Activated CD4-positive, alpha-beta memory T cell treated with anti-CD3 and anti-CD28 coated beads, Interleukin-2, amount 10 ng/mL, durations not matched to agents 7 days and 5 days (primary cell): ENCODE measurements at regions not wholly inside any gene's neighbourhood (a gene's known extent, or its start where the extent isn't known, plus 50 kb on each side); places are given as distances from the start of the nearest gene placed in this dataset.

Source experiments
- CTCF ChIA-PET: fragments of 350-600 bp; sonication (Branson Sonifier 250); formaldehyde crosslinking; loops from one replicate; lab custom pipeline; 2021; ENCODE audit warnings: antibody characterized with exemption, inconsistent platforms; lab: Charles Lee
- POLR2A ChIA-PET: fragments of 350-600 bp; sonication (Branson Sonifier 250); formaldehyde crosslinking; loops from one replicate; lab custom pipeline; 2021; ENCODE audit warnings: antibody characterized with exemption; lab: Charles Lee
- DNase-seq: peaks from one replicate; pipeline ENCODE4 v3.0.0-alpha.2; 2020
- H3K27ac Mint-ChIP-seq: one replicate; pipeline ENCODE4 v1.8.0; 2021; ENCODE audit warnings: mild to moderate bottlenecking, mixed read lengths
- H3K27me3 Mint-ChIP-seq: one replicate; pipeline ENCODE4 v1.8.0; 2021; ENCODE audit warnings: mixed read lengths
- H3K36me3 Mint-ChIP-seq: one replicate; pipeline ENCODE4 v1.8.0; 2021; ENCODE audit warnings: low read depth, mixed read lengths
- H3K4me1 Mint-ChIP-seq: one replicate; pipeline ENCODE4 v1.8.0; 2021; ENCODE audit warnings: mixed read lengths
- H3K4me3 Mint-ChIP-seq: one replicate; pipeline ENCODE4 v1.8.0; 2021; ENCODE audit warnings: mild to moderate bottlenecking, mixed read lengths
- H3K9me3 Mint-ChIP-seq: one replicate; pipeline ENCODE4 v1.8.0; 2021; ENCODE audit warnings: mixed read lengths

DNA sequence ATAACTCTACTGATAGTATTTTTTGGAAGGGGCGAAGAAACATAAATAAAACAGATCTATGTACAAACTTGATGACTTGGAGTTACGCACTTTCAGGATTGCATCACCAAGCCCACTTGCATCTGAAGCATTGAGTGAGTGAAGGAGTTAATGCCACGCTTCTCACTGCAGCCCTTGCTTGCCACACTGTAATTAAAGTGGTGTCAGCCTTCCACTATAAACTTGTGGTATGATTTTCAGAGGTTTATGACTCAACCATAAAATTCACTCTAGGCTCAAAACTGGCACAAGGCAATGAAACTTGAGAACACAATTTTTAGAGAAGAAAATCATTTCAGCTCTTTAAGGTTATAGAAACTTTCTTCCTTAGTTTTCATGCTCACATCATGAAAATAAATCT is 93.9 kb upstream of the PRMT6 start:
- CTCF ChIA-PET, result no interaction called here

DNA sequence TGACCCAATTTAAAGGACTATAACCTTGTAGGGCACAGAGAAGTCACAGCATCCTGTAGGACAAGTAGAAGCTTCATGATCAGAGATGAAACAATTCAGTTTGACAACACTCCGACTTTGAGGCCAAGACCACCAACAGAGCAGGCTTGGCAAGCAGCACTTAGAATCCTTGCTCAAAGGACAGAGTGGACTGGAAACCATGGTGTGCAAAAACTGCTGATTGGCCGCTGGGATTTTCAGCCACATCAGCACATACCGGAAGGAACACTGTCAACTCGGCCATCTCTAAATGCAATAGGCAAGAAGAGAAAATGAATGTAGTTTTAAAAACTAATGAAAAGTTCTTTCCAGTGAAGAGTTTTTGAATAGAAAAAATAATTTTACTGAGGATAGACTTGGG is 92.0 kb upstream of the PRMT6 start:
- Mint-ChIP-seq H3K27me3 (no peaks in the 10 kb centered on the region), H3K36me3 (no peaks in the 10 kb centered on the region)
- CTCF ChIA-PET, result no interaction called here

More for the DNA sequence above, 93.9 kb upstream of the PRMT6 start:
- H3K27me3 Mint-ChIP-seq, result no peaks in the 10 kb centered on the region
- H3K9me3 Mint-ChIP-seq, result no peaks in the 10 kb centered on the region
- H3K4me1 Mint-ChIP-seq, result no peaks in the 10 kb centered on the region
- no peak overlapping the region for H3K27ac Mint-ChIP-seq
- H3K4me3 Mint-ChIP-seq, result no peak overlapping the region
- DNase-seq, result no peak
- POLR2A ChIA-PET, result no interaction called here
- no peaks in the 10 kb centered on the region for H3K36me3 Mint-ChIP-seq

DNA sequence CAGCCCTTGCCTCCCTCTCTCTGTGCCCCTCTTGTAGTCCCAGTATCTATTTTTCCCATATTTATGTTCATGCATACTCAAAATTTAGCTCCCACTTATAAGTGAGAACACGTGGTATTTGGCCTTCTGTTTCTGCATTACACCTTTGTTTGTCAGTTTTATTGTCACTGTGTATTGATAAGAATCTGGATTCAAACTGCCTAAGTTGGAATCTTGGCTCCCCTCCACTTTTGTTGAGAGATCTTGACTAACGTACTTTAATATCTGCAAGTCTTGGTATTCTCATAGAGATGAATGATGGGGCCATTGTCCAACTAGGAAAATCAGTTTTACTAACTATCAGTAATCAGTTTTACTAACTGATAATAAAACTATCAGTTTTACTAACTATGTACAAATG is 87.8 kb upstream of the PRMT6 start:
- no peaks in the 10 kb centered on the region for H3K4me1 Mint-ChIP-seq
- ChIA-PET POLR2A (no interaction called here), CTCF (no interaction called here)

More for the DNA sequence above, 92.0 kb upstream of the PRMT6 start:
- Mint-ChIP-seq H3K27ac (no peak overlapping the region), H3K9me3 (no peaks in the 10 kb centered on the region), H3K4me1 (no peaks in the 10 kb centered on the region), H3K4me3 (no peak overlapping the region)
- DNase-seq, result no peak
- POLR2A ChIA-PET, result no interaction called here

DNA sequence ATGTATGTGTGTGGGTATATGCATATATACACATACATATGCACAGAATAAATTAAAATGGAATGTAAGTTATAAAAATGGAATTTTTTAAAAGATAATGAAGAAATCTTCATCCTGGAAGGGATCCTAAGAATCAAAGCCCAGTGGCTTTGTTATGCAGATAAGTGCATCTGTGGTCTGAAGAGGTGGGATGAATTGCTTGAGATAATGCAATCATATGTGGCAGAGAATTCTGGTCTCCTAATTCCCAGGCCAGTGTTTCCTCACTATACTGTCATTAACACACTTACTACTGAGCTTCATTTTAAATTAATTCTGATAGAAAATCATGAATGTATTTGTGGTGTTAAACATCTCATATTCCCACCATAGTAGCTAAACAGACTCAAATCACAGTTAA is 86.7 kb upstream of the PRMT6 start:
- H3K27me3 Mint-ChIP-seq, result no peaks in the 10 kb centered on the region
- no peaks in the 10 kb centered on the region for H3K9me3 Mint-ChIP-seq
- no peaks in the 10 kb centered on the region for H3K36me3 Mint-ChIP-seq
- CTCF ChIA-PET, result interaction anchor here (0.6 kb wide), 1 partner anchor 173 kb away, joined by 3 read pairs; no protein-coding TSS in a partner anchor
- POLR2A ChIA-PET, result no interaction called here
- H3K27ac Mint-ChIP-seq, result no peak overlapping the region
- no peak overlapping the region for H3K4me3 Mint-ChIP-seq
- no peaks in the 10 kb centered on the region for H3K4me1 Mint-ChIP-seq
- no peak for DNase-seq

More for the DNA sequence above, 87.8 kb upstream of the PRMT6 start:
- Mint-ChIP-seq H3K27me3 (no peaks in the 10 kb centered on the region), H3K9me3 (no peaks in the 10 kb centered on the region), H3K27ac (no peak overlapping the region), H3K36me3 (no peaks in the 10 kb centered on the region), H3K4me3 (no peak overlapping the region)
- no peak for DNase-seq

DNA sequence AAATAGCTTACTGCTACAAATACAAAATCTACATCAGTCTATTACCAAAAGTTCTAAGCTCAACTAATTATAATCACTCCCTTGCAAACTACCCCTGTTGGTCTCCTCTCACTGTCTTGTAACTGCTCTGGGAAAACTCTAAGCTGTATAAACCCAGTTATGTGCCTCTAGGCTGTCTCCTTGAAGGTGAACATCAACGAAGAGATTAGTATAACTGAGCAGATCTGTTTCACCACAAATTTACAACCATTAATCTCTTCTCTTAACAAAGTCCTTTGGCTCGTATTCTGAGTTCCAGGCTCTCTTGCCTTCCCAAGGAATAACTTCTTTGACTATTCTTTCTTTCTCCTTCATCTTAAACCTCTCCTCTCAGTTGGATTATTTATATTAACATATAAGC is 84.4 kb upstream of the PRMT6 start:
- no peak for DNase-seq
- Mint-ChIP-seq H3K4me3 (no peak overlapping the region), H3K9me3 (no peaks in the 10 kb centered on the region), H3K4me1 (no peaks in the 10 kb centered on the region), H3K27ac (no peak overlapping the region), H3K27me3 (no peaks in the 10 kb centered on the region), H3K36me3 (no peaks in the 10 kb centered on the region)
- ChIA-PET CTCF (no interaction called here), POLR2A (no interaction called here)

DNA sequence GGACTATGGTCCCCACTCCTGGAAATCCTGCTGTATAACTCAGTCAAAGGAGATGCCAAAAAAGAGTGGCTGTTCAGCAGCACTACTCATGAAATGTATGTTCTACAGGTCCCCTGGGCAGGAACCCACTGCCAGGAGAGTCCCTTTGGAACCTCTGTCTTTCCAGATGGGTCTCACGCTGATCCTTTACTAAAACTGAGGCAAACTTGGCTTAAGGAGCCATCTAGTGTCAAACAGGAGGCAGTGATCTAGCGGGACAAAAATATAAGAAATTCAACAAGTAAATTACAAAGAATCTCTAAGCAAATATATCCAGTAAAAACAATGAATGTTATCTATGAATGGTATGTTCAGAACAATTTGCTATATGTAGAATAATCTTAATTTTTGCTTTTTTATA is 80.5 kb upstream of the PRMT6 start:
- ChIA-PET CTCF (no interaction called here), POLR2A (no interaction called here)
- Mint-ChIP-seq H3K4me1 (no peaks in the 10 kb centered on the region), H3K9me3 (no peaks in the 10 kb centered on the region), H3K27me3 (no peaks in the 10 kb centered on the region), H3K36me3 (no peaks in the 10 kb centered on the region), H3K27ac (no peak overlapping the region), H3K4me3 (no peak overlapping the region)
- DNase-seq, result no peak

DNA sequence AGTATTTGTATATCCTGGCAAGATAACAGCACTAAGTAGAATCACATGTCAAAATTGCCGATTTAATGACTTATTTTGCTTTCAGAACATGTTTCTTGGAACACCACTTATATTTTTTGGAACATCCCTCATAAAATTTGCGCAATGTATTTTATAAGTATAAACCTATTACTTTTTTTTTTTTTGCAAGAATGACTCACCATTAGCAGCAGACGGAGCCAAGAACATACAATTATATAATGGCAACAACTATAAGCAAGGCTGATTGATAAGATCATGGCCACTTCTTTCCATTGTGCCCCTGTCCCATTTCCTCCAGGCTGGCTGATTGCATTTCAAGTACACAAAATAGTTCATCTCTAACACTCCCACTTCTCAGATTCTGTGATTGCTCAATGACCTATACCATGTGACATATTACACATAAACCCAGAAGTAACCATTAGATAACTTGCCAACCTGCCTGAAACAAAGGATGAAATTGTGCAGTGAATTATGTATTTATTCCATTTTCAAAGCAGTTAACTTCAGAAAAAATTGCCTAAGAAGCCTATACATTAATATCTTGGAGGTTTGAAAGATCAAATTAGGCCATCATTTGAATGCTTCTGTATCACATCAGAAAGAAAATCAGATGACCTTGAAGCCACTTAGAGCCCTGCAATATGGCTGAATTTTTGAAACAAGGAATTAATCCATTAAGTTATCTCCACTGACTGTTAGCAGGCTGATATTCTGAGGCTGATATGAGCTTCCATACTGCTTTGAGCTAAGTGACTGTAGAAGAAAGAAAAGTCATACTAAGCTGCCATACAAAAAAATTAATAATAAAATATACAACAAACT is 77.8 kb upstream of the PRMT6 start:
- no peaks in the 10 kb centered on the region for H3K4me1 Mint-ChIP-seq
- no peak for DNase-seq
- no peaks in the 10 kb centered on the region for H3K36me3 Mint-ChIP-seq
- H3K27me3 Mint-ChIP-seq, result no peaks in the 10 kb centered on the region
- no peaks in the 10 kb centered on the region for H3K9me3 Mint-ChIP-seq
- ChIA-PET POLR2A (no interaction called here), CTCF (no interaction called here)
- no peak overlapping the region for H3K27ac Mint-ChIP-seq
- H3K4me3 Mint-ChIP-seq, result no peak overlapping the region

DNA sequence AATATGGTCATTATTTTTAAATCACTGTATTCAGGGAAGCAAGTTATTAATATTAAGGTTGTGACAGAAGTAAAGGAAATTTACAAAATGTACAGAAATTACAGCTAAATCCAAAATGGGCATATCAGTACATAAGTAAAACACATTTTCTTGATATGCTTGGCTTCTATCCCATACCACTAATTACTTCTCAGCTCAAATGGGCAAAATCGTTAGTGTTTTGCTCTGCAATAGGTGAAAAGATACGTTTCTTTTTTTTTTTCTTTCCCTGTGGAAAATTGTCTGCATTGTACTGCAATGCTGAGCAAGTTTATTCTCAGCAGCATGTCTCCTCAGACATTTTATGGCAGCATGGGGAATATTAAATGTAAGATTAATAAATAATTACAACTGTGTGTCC is 77.1 kb upstream of the PRMT6 start:
- DNase-seq, result no peak
- ChIA-PET POLR2A (no interaction called here), CTCF (no interaction called here)
- no peaks in the 10 kb centered on the region for H3K4me1 Mint-ChIP-seq
- H3K9me3 Mint-ChIP-seq, result no peaks in the 10 kb centered on the region
- no peak overlapping the region for H3K27ac Mint-ChIP-seq
- H3K4me3 Mint-ChIP-seq, result no peak overlapping the region
- H3K27me3 Mint-ChIP-seq, result no peaks in the 10 kb centered on the region
- H3K36me3 Mint-ChIP-seq, result no peaks in the 10 kb centered on the region

DNA sequence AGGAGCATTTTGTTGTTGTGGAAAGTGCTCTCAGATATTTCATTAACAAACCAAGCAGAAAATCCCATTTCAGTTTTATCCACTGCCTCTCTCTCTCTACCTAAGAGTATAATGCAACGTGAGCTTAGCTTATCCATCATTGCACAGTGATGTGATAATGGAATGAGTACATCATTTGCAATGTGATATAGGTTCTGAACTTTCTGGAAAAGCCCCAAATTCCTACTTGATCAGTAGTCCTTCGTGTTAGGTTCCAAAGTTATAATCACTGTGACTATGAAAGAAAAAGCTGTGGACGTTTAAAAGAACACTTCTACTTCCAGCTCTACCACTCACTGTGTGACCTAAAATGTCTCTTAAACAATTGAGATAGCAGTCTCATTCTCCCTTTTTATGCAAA is 76.4 kb upstream of the PRMT6 start:
- Mint-ChIP-seq H3K36me3 (no peaks in the 10 kb centered on the region), H3K27ac (no peak overlapping the region), H3K4me3 (no peak overlapping the region), H3K4me1 (no peaks in the 10 kb centered on the region), H3K9me3 (no peaks in the 10 kb centered on the region), H3K27me3 (no peaks in the 10 kb centered on the region)
- CTCF ChIA-PET, result no interaction called here
- POLR2A ChIA-PET, result no interaction called here
- no peak for DNase-seq

DNA sequence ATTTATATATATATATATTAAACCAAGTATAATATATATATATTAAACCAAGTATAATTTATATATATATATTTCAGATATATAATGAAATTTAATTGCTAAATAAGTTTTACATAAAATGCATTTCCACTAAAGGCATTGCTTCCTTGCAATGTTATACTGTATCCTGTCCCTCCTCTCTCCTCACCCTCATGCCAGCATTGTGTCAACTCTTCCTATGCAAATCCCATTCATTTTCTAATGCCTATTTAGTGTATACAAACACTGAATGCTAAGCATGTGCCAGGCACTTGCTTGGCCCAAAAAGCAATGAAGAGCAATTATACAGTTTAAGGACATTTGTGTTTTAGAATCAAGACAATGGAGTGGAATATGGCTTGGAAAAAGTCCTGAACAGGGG is 71.7 kb upstream of the PRMT6 start:
- H3K4me3 Mint-ChIP-seq, result no peak overlapping the region
- POLR2A ChIA-PET, result no interaction called here
- H3K9me3 Mint-ChIP-seq, result no peaks in the 10 kb centered on the region
- no peaks in the 10 kb centered on the region for H3K4me1 Mint-ChIP-seq
- CTCF ChIA-PET, result no interaction called here
- no peaks in the 10 kb centered on the region for H3K36me3 Mint-ChIP-seq
- H3K27me3 Mint-ChIP-seq, result no peaks in the 10 kb centered on the region
- H3K27ac Mint-ChIP-seq, result no peak overlapping the region
- no peak for DNase-seq

DNA sequence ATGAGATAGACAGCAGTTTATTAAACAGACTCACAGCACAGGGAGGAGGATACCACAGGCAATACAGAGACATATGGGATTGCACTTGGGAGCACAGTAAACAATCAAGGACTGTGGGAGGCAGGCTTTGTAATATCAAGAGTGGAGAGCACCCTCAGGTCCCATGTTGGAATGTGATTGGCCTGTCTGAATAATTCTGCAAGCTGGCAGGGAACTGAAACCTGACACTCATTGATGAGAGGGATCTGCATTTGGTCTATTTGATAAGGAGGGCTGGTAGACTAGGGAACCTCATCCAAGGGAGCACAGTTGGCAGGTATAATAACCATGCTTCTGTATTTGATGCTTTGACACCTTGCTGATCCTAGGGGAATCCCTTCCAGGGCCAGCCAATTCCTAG is 69.9 kb upstream of the PRMT6 start:
- H3K4me3 Mint-ChIP-seq, result no peak overlapping the region
- H3K27ac Mint-ChIP-seq, result no peak overlapping the region
- no peaks in the 10 kb centered on the region for H3K36me3 Mint-ChIP-seq
- POLR2A ChIA-PET, result no interaction called here
- no peak for DNase-seq
- H3K4me1 Mint-ChIP-seq, result no peaks in the 10 kb centered on the region
- CTCF ChIA-PET, result no interaction called here
- H3K27me3 Mint-ChIP-seq, result no peaks in the 10 kb centered on the region
- no peaks in the 10 kb centered on the region for H3K9me3 Mint-ChIP-seq

DNA sequence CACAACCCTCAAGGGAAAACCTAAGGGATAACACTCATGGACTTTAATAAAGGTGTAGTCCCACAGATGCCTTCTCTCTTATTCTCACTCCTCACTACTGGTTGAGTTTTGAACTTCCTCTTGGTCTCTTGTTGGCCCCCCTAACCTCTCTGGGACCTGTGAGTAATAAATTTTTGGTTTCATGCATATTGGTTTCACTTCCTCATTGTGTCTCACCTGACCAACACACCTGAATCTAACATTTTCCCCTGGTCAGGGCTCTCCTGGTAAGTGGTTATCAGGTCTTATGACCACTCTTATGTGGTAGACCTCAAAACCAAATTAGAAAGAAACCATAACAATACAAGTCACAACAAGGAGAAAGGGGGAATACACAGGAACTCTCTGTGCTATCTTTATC is 60.5 kb upstream of the PRMT6 start:
- Mint-ChIP-seq H3K27ac (no peak overlapping the region), H3K36me3 (no peaks in the 10 kb centered on the region), H3K4me1 (no peaks in the 10 kb centered on the region), H3K27me3 (no peaks in the 10 kb centered on the region), H3K9me3 (no peaks in the 10 kb centered on the region), H3K4me3 (no peak overlapping the region)
- ChIA-PET POLR2A (no interaction called here), CTCF (no interaction called here)
- no peak for DNase-seq

DNA sequence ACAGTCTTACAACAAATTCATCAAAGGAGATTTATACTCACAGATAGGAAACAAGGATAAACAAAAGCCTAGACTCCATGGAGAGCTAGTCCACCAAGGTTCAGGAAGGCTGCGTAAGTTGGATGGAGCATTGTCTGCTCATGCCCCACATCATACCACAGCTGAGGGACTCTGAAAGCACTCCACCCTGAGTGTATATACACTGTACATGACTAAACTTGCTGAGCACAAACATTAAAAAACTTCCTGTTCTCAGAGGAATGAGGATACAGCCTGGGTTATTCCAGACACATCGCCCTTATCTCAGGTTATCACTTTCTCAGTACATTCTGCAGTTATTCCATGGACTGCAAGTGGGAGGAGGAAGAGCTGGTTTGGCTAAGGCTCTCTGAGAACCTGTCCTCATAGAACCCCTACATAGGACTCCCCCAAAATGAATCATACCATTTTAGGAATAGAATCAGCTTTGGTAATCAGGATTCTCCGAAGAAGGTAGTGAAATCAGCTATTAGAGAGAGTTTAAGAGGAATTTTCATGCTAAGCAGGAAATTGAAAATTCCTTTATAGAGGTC is 58.0 kb upstream of the PRMT6 start:
- H3K4me3 Mint-ChIP-seq, result no peak overlapping the region
- no peak overlapping the region for H3K27ac Mint-ChIP-seq
- ChIA-PET POLR2A (no interaction called here), CTCF (no interaction called here)
- no peaks in the 10 kb centered on the region for H3K9me3 Mint-ChIP-seq
- no peaks in the 10 kb centered on the region for H3K27me3 Mint-ChIP-seq
- H3K36me3 Mint-ChIP-seq, result no peaks in the 10 kb centered on the region
- no peaks in the 10 kb centered on the region for H3K4me1 Mint-ChIP-seq
- no peak for DNase-seq

DNA sequence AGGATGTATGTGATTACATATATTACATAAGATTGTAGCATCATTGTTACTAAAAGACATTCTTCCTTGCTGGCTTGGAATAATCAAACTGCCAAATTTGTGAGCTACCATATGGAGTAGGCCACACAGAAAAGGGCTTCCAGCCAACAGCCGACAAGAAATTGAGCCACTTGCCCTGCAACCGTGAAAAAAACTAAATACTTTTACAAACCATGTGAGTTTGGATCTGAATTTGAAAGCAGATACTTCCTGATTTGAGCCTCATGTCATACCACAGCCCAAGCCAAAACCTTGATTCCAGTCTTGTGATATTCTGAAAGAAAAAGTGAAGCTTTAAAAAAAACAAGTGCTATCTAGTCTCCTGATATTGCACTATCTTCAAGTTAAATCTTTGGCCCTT is 55.6 kb upstream of the PRMT6 start:
- no peaks in the 10 kb centered on the region for H3K36me3 Mint-ChIP-seq

More for the DNA sequence above, 55.6 kb upstream of the PRMT6 start:
- H3K4me1 Mint-ChIP-seq, result no peaks in the 10 kb centered on the region
- H3K9me3 Mint-ChIP-seq, result no peaks in the 10 kb centered on the region
- ChIA-PET CTCF (no interaction called here), POLR2A (no interaction called here)
- no peak overlapping the region for H3K4me3 Mint-ChIP-seq
- no peak for DNase-seq
- no peaks in the 10 kb centered on the region for H3K27me3 Mint-ChIP-seq
- H3K27ac Mint-ChIP-seq, result no peak overlapping the region
